ENCODE measurements at regions not wholly inside any gene's neighbourhood (a gene's known extent, or its start where the extent isn't known, plus 50 kb on each side); places are given as distances from the start of the nearest gene placed in this dataset.

- Mint-ChIP-seq H3K27me3 (ENCODE audit: unreplicated experiment) (no peaks in the 10 kb centered on the region), H3K4me1 (ENCODE audit: low read depth, unreplicated experiment) (peaks cover 12% of the 10 kb centered on the region), H3K4me3 (ENCODE audit: low read depth, unreplicated experiment) (no peak overlapping the region), H3K27ac (ENCODE audit: unreplicated experiment) (no peak overlapping the region), H3K36me3 (ENCODE audit: insufficient read depth, unreplicated experiment) (peaks cover 5% of the 10 kb centered on the region), H3K9me3 (ENCODE audit: low read depth, unreplicated experiment) (no peaks in the 10 kb centered on the region)
- TF ChIP-seq CTCF (IDR thresholded peaks at IDR 0.05; ENCODE audit: unreplicated experiment) = no peak
- BruUV-seq (replicated peaks) = no TSS peak
- intact Hi-C loops (cut with micrococcal nuclease; ENCODE audit: unreplicated experiment) = no loop called here
- CTCF ChIA-PET = no interaction called here
- DNase-seq = no peak
These were observed 282.5 kb upstream of the SALL1 start for GRCh38 chr16:51433599-51433998.

GRCh38 chr16:51431517-51432241 is 280.6 kb upstream of the SALL1 start:
- TF ChIP-seq CTCF (IDR thresholded peaks at IDR 0.05; ENCODE audit: unreplicated experiment) = no peak
- H3K36me3 Mint-ChIP-seq (ENCODE audit: insufficient read depth, unreplicated experiment) = peaks cover 5% of the 10 kb centered on the region
- H3K4me3 Mint-ChIP-seq (ENCODE audit: low read depth, unreplicated experiment) = peak overlapping the region; percentile 36
- peaks cover 12% of the 10 kb centered on the region for H3K4me1 Mint-ChIP-seq (ENCODE audit: low read depth, unreplicated experiment)
- H3K27ac Mint-ChIP-seq (ENCODE audit: unreplicated experiment) = peak overlapping the region; percentile 74
- no peaks in the 10 kb centered on the region for H3K9me3 Mint-ChIP-seq (ENCODE audit: low read depth, unreplicated experiment)
- DNase-seq = peak; percentile 78
- H3K27me3 Mint-ChIP-seq (ENCODE audit: unreplicated experiment) = no peaks in the 10 kb centered on the region
- intact Hi-C loops (cut with micrococcal nuclease; ENCODE audit: unreplicated experiment) = loop anchor here (2.0 kb wide), 1 partner anchor 23 kb away; no protein-coding TSS in a partner anchor
- CTCF ChIA-PET = interaction anchor here (1.0 kb wide), 2 partner anchors 11 to 23 kb away, joined by 3 read pairs; no protein-coding TSS in a partner anchor
- no TSS peak for BruUV-seq (replicated peaks)

GRCh38 chr16:51430716-51431369 is 279.8 kb upstream of the SALL1 start:
- Mint-ChIP-seq H3K4me1 (ENCODE audit: low read depth, unreplicated experiment) (peaks cover 12% of the 10 kb centered on the region), H3K9me3 (ENCODE audit: low read depth, unreplicated experiment) (no peaks in the 10 kb centered on the region), H3K36me3 (ENCODE audit: insufficient read depth, unreplicated experiment) (peaks cover 5% of the 10 kb centered on the region), H3K27ac (ENCODE audit: unreplicated experiment) (peak overlapping the region; percentile 28), H3K4me3 (ENCODE audit: low read depth, unreplicated experiment) (peak overlapping the region; percentile 36), H3K27me3 (ENCODE audit: unreplicated experiment) (no peaks in the 10 kb centered on the region)
- TF ChIP-seq CTCF (IDR thresholded peaks at IDR 0.05; ENCODE audit: unreplicated experiment) = no peak
- DNase-seq = no peak
- CTCF ChIA-PET = interaction anchor here (0.6 kb wide), 1 partner anchor 142 kb away, joined by 3 read pairs; no protein-coding TSS in a partner anchor
- intact Hi-C loops (cut with micrococcal nuclease; ENCODE audit: unreplicated experiment) = loop anchor here (2.0 kb wide), 1 partner anchor 22 kb away; no protein-coding TSS in a partner anchor
- no TSS peak for BruUV-seq (replicated peaks)

- H3K4me1 Mint-ChIP-seq (ENCODE audit: low read depth, unreplicated experiment) = peaks cover 12% of the 10 kb centered on the region
- CTCF ChIA-PET = no interaction called here
- no peak for TF ChIP-seq CTCF (IDR thresholded peaks at IDR 0.05; ENCODE audit: unreplicated experiment)
- H3K4me3 Mint-ChIP-seq (ENCODE audit: low read depth, unreplicated experiment) = no peak overlapping the region
- intact Hi-C loops (cut with micrococcal nuclease; ENCODE audit: unreplicated experiment) = no loop called here
- H3K9me3 Mint-ChIP-seq (ENCODE audit: low read depth, unreplicated experiment) = no peaks in the 10 kb centered on the region
- no peak overlapping the region for H3K27ac Mint-ChIP-seq (ENCODE audit: unreplicated experiment)
- BruUV-seq (replicated peaks) = no TSS peak
- peaks cover 5% of the 10 kb centered on the region for H3K36me3 Mint-ChIP-seq (ENCODE audit: insufficient read depth, unreplicated experiment)
- no peaks in the 10 kb centered on the region for H3K27me3 Mint-ChIP-seq (ENCODE audit: unreplicated experiment)
- DNase-seq = no peak
These were observed 278.0 kb upstream of the SALL1 start for GRCh38 chr16:51429041-51429440.

Data from Calu3 (cell line).